ENCODE measurements at regions not wholly inside any gene's neighbourhood (a gene's known extent, or its start where the extent isn't known, plus 50 kb on each side); places are given as distances from the start of the nearest gene placed in this dataset.

DNA sequence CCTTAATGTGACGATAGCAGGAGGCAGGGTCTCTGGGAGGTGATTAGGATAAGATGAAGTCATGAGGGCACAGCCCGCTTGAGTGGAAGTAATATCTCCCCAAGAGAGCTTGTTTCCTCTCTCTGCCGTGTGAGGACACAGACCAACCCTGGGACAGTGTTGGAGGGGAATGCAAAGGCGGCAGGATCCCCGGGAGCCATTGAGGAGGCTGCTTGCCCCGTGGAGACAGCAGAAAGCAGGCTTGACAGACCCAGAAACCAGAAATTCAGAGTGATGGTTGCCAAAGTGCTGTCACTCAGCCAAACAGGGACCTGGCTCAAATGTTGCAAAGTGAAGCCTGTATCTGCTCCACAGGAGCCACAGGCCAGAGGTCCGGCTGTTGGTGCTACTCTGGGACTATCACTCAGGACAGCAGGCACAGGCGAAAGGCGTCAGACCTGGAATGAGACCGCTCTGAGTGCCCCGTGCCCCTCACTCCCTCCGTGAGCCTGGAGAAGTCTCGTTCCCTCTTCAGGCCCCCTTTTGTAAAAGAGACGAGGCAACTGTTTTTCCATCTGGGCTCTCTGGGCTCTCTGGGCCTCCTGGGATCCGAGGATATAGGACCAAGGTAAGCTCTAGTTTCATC, 96.6 kb upstream of the VANGL1 start:
- DNase-seq, result no peak
- H3K36me3 ChIP-seq, result no peaks in the 10 kb centered on the region
- 84 to 85% methylated on average over 15 of the region's 15 CpGs for WGBS, 2 donors
- TF ChIP-seq, protein P1, sequence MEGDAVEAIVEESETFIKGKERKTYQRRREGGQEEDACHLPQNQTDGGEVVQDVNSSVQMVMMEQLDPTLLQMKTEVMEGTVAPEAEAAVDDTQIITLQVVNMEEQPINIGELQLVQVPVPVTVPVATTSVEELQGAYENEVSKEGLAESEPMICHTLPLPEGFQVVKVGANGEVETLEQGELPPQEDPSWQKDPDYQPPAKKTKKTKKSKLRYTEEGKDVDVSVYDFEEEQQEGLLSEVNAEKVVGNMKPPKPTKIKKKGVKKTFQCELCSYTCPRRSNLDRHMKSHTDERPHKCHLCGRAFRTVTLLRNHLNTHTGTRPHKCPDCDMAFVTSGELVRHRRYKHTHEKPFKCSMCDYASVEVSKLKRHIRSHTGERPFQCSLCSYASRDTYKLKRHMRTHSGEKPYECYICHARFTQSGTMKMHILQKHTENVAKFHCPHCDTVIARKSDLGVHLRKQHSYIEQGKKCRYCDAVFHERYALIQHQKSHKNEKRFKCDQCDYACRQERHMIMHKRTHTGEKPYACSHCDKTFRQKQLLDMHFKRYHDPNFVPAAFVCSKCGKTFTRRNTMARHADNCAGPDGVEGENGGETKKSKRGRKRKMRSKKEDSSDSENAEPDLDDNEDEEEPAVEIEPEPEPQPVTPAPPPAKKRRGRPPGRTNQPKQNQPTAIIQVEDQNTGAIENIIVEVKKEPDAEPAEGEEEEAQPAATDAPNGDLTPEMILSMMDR (IDR thresholded peaks at IDR 0.05), result no peak
- TF ChIP-seq POLR2AphosphoS5 (IDR thresholded peaks at IDR 0.05) (no peak), EP300 (IDR thresholded peaks at IDR 0.05) (no peak), POLR2A (IDR thresholded peaks at IDR 0.05) (no peak)
- H3K27ac ChIP-seq, result peak overlapping the region in 2 of 4 donors; percentile 38 to 41
- H3K4me1 ChIP-seq, result peaks cover 0 to 16% (median 4%) of the 10 kb centered on the region in 4 donors
- H3K27me3 ChIP-seq, result no peaks in the 10 kb centered on the region
- H3K9me3 ChIP-seq, result no peaks in the 10 kb centered on the region
- intact Hi-C loops (cut with DNase I), result no loop called here
- no peak overlapping the region for H3K4me3 ChIP-seq

DNA sequence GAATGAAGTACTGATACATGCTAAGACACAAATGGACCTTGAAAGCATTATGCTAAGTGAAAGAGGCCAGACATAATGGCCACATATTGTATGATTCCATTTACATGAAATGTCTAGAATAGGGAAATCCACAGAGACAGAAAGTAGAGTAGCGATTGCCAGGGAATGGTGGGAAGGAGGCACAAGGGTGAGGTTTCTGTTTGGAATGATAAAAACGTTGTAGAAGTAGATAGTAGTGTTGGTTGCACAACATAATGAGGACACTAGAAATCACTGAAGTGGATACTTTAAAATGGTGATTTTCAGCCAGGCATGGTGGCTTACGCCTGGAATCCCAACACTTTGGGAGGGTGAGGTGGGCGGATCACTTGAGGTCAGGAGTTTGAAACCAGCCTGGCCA, 97.6 kb upstream of the VANGL1 start:
- H3K4me3 ChIP-seq, result no peak overlapping the region
- H3K27me3 ChIP-seq, result no peaks in the 10 kb centered on the region
- DNase-seq, result no peak
- no peaks in the 10 kb centered on the region for H3K9me3 ChIP-seq
- WGBS, 2 donors, result 78 to 88% methylated on average over 4 of the region's 4 CpGs
- intact Hi-C loops (cut with DNase I), result no loop called here
- H3K36me3 ChIP-seq, result no peaks in the 10 kb centered on the region
- no peak overlapping the region for H3K27ac ChIP-seq
- TF ChIP-seq EP300 (IDR thresholded peaks at IDR 0.05), result no peak
- no peak for TF ChIP-seq POLR2A (IDR thresholded peaks at IDR 0.05)
- H3K4me1 ChIP-seq, result peaks cover 0 to 16% (median 4%) of the 10 kb centered on the region in 4 donors

DNA sequence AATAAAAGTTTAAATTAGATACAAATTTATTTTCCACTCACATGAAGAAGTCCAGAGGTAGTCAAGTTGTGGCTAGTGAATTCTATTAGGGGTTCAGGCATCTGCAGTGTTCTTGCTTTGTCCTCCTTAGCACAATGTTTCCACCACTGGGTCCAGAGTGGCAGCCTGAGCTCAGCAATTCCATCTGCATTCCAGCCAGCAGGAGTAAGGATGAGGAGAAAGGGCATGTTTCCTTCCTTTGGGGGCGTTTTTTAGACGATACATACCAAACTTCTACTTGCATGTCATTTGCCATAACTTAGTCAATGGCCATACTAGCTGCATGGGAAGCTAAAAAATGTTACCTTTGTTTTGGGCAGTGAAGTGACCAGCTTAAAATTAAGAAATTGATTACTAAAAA, 98.5 kb upstream of the VANGL1 start:
- no peak overlapping the region for H3K27ac ChIP-seq
- no peak for DNase-seq
- H3K4me3 ChIP-seq, result no peak overlapping the region
- no peaks in the 10 kb centered on the region for H3K27me3 ChIP-seq
- peaks cover 0 to 16% (median 4%) of the 10 kb centered on the region in 4 donors for H3K4me1 ChIP-seq
- intact Hi-C loops (cut with DNase I), result no loop called here
- TF ChIP-seq POLR2AphosphoS5 (IDR thresholded peaks at IDR 0.05), result no peak
- no peak for TF ChIP-seq EP300 (IDR thresholded peaks at IDR 0.05)
- TF ChIP-seq, protein P1 (IDR thresholded peaks at IDR 0.05), result no peak
- no peak for TF ChIP-seq POLR2A (IDR thresholded peaks at IDR 0.05)
- 88 to 93% methylated on average over 2 of the region's 2 CpGs for WGBS, 2 donors
- no peaks in the 10 kb centered on the region for H3K9me3 ChIP-seq
- H3K36me3 ChIP-seq, result no peaks in the 10 kb centered on the region

DNA sequence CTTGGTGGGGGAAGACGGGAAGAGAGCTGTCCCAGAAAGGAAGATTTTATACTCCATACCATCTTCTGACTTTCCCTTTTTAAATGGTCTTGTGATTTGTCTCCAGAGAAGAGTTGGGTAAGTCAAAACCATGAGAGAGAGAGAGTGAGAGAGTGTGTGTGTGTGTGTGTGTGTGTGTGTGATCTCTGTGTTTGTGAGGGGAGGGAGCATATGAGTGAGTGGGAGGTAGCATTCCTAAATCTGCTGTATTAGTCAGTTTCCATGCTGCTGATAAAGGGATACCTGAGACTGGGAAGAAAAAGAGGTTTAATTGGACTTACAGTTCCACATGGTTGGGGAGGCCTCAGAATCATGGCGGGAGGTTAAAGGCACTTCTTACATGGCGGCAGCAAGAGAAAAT, 102.0 kb upstream of the VANGL1 start:
- TF ChIP-seq EP300 (IDR thresholded peaks at IDR 0.05) (no peak), POLR2A (IDR thresholded peaks at IDR 0.05) (no peak), POLR2AphosphoS5 (IDR thresholded peaks at IDR 0.05) (no peak)
- TF ChIP-seq, protein P1 (IDR thresholded peaks at IDR 0.05), result no peak
- WGBS, 2 donors, result 90 to 97% methylated on average over 3 of the region's 3 CpGs

DNA sequence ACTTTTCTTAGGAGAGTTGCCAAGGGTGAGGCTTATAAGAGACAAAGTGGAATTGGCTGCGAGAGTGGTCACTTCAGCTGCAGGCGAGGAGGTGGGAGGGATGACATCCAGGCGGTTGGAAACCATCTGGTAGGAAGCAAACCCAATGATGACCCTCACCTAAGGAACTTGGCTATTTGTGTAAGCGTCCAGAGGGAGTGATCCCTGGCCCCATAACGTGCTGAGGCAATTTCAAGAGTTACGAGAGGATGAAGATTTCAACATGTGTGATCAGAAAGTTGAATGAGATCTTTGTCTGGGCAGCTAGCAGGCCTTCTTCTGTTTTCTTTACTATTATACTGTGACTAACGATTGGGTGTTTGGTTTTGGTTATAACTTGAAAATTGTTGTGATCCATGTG, 102.7 kb upstream of the VANGL1 start:
- Histone ChIP-seq H3K27ac (peak overlapping the region in 1 of 4 donors; percentile 23), H3K4me1 (no peaks in the 10 kb centered on the region), H3K27me3 (no peaks in the 10 kb centered on the region), H3K9me3 (no peaks in the 10 kb centered on the region), H3K4me3 (no peak overlapping the region), H3K36me3 (no peaks in the 10 kb centered on the region)
- DNase-seq, result peak; percentile 66
- intact Hi-C loops (cut with DNase I), result no loop called here
- TF ChIP-seq POLR2A (IDR thresholded peaks at IDR 0.05) (no peak), POLR2AphosphoS5 (IDR thresholded peaks at IDR 0.05) (peak in 1 of 4 donors; percentile 28)
- 65 to 72% methylated on average over 7 of the region's 7 CpGs for WGBS, 2 donors

More for the DNA sequence above, 102.0 kb upstream of the VANGL1 start:
- no peak for DNase-seq
- Histone ChIP-seq H3K27ac (peak overlapping the region in 1 of 4 donors; percentile 23), H3K9me3 (no peaks in the 10 kb centered on the region), H3K36me3 (no peaks in the 10 kb centered on the region), H3K27me3 (no peaks in the 10 kb centered on the region), H3K4me3 (no peak overlapping the region), H3K4me1 (no peaks in the 10 kb centered on the region)
- intact Hi-C loops (cut with DNase I), result no loop called here

DNA sequence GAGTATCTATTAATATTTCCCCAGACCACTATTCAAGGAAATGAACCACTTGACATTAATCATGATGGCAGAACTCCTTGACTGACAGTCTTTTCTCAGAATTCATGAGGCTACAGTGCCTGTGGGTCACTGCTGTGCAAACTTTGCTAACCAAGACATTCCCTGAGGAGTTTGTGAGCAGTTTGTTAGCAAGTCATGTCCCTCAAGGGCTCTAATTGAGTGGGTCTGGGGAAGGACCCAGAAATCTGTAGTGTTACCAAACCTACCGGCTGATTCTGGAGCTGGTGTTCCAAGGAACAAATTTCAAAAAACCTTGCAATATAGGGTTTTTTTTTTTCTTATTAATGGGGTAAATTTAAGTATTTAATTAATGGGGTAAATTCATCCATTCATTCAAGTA, 103.2 kb upstream of the VANGL1 start:
- DNase-seq, result no peak
- WGBS, 2 donors, result 92% methylated on average over 1 of the region's 1 CpG
- Histone ChIP-seq H3K27me3 (no peaks in the 10 kb centered on the region), H3K36me3 (no peaks in the 10 kb centered on the region), H3K4me1 (no peaks in the 10 kb centered on the region), H3K9me3 (no peaks in the 10 kb centered on the region), H3K4me3 (no peak overlapping the region), H3K27ac (no peak overlapping the region)
- intact Hi-C loops (cut with DNase I), result no loop called here
- no peak for TF ChIP-seq POLR2A (IDR thresholded peaks at IDR 0.05)
- no peak for TF ChIP-seq POLR2AphosphoS5 (IDR thresholded peaks at IDR 0.05)
- TF ChIP-seq EP300 (IDR thresholded peaks at IDR 0.05), result no peak
- TF ChIP-seq, protein P1 (IDR thresholded peaks at IDR 0.05), result no peak
